Skeletal muscle satellite cell (primary cell): ENCODE measurements at regions not wholly inside any gene's neighbourhood (a gene's known extent, or its start where the extent isn't known, plus 50 kb on each side); places are given as distances from the start of the nearest gene placed in this dataset.

Experiments
- H3K27me3 ChIP-seq: 2 replicates; pipeline ENCODE4 v1.7.0; 2013; ENCODE audit warnings: low read length; ENCODE audit not compliant: control insufficient read depth, insufficient read depth
- H3K36me3 ChIP-seq: 2 replicates; pipeline ENCODE4 v1.7.0; 2013; ENCODE audit warnings: mild to moderate bottlenecking, control low read depth, low read length; ENCODE audit not compliant: insufficient read depth
- H3K4me1 ChIP-seq: 2 replicates; pipeline ENCODE4 v1.7.0; 2013; ENCODE audit warnings: low read length; ENCODE audit not compliant: control insufficient read depth, insufficient read depth
- H3K4me2 ChIP-seq: 2 replicates; pipeline ENCODE4 v1.7.0; 2013; ENCODE audit warnings: mild to moderate bottlenecking, low read length
- H3K4me3 ChIP-seq: 2 replicates; pipeline ENCODE4 v1.7.0; 2013; ENCODE audit warnings: low read length
- H3K9ac ChIP-seq: 2 replicates; pipeline ENCODE4 v1.7.0; 2013; ENCODE audit warnings: mild to moderate bottlenecking, low read depth, low read length, moderate library complexity
- H3K9me3 ChIP-seq: replicated peaks from 2 replicates; pipeline ENCODE4 v1.7.0; 2013; ENCODE audit warnings: mild to moderate bottlenecking, control low read depth, low read length

DNA sequence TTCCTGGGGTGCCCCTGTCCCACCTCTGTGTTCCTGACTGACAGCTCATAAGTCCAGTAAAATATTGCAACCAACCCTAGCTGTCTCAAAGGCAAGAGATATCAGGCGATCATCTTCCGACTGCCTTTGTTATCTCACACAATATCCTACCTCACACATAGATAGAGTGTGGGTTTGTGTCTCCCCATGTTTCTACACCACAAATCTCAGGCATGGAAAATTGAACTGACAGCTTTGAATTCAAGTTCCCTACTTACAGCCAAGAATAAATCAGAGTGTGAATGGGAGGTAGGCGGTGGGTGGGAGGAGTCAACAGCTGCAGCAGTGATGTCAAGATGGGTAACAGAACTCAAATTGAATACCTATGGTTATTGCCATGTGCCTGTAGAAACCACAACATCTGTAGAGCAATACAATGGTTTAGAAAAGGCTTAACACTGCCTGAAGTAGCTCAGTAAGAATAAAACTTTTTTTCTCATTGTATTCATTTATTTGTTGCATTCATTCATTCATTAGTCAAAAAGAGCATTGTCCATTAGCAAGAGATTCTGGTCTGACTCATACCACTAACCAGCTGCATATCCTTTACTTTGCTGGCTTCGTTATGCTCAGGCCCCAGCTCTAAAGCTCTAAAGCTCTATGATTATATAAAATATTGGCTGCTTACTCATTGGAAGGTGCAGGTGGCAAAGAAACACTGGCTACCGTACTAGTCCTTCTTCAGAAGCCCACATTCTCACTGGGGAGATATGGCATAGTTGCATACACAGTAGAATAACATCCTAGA lies 108.2 kb upstream of the DMAC1 start:
- Histone ChIP-seq H3K4me3 (no peak overlapping the region), H3K36me3 (no peaks in the 10 kb centered on the region), H3K4me1 (no peaks in the 10 kb centered on the region), H3K9ac (no peak overlapping the region), H3K4me2 (no peak overlapping the region), H3K9me3 (no peaks in the 10 kb centered on the region), H3K27me3 (no peaks in the 10 kb centered on the region)

DNA sequence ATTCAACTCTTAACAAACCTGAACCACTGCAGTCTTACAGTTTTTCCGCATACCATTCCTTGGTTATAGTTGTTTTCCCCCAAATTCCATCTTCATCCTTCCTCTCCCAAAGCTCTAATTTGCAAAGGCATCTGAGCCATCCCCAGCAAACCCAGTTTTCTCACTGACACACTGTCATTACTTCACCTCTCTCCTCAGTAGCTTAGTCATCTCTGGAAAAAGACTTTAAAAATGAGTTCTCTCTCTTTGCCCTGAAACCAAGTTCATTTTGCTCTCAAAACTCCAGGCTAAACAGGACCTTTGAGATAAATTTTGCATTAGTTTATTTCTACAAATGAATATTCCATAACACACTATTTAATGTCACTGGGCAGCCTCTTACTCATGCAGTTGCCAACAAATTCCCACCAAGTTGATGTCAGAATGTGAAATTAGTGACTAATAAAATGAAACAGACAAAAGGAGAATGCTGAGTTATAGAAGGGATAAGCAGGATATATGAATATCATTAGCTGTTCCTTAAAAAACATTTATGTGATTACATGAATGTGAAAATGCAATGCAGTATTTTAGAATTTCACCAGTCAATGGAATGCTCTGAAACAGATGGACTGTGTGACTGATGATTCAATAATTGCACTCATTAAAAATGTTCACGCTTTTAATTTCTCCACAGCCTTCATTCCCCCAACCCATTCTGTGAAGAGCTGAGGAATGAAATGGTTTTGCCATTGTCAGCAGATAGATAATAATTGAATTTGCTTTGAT lies 107.4 kb upstream of the DMAC1 start:
- Histone ChIP-seq H3K27me3 (no peaks in the 10 kb centered on the region), H3K9ac (no peak overlapping the region), H3K9me3 (no peaks in the 10 kb centered on the region), H3K4me3 (no peak overlapping the region), H3K4me1 (no peaks in the 10 kb centered on the region), H3K36me3 (no peaks in the 10 kb centered on the region), H3K4me2 (no peak overlapping the region)

DNA sequence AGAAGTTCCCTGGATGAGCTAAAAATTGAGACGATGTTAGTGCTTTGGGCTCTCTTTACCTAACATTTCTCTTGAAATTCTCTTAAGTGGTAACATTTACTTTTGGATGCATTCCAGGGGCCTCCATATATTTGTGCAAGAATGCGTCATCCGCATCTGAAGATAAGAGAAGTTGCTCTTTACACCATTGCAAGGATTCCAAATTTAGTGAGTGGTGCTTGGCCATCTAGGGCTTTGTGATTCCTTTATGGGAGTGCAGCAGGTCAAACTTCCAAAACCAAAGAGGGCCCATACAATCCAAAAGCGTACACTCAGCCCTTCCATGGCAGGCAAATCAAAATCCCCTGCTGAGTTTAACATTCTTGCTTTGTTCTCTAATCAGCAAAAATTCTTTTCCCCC lies 102.0 kb upstream of the DMAC1 start:
- Histone ChIP-seq H3K9me3 (no peaks in the 10 kb centered on the region), H3K4me1 (no peaks in the 10 kb centered on the region), H3K4me3 (no peak overlapping the region), H3K9ac (no peak overlapping the region), H3K27me3 (no peaks in the 10 kb centered on the region), H3K4me2 (no peak overlapping the region), H3K36me3 (no peaks in the 10 kb centered on the region)

DNA sequence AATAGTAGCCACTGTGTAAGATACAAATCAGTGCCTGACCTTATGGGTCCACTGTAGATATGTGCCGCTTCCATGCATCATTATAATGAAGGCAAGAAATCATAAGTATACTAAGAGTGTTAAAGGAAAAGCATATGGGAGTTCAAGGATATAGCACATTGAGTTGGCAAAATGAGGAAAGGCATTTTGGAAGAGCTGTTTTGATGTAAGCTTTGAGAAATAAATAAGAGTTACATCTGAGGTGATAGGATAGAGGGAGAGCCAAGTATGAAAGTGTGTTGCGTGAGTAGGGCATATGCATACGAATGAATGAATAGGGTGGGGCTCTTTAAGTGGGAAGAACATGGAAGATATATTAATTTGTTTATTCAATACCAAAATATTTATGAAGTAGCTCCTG lies 101.0 kb upstream of the DMAC1 start:
- no peak overlapping the region for H3K4me2 ChIP-seq
- H3K4me3 ChIP-seq, result no peak overlapping the region
- H3K4me1 ChIP-seq, result no peaks in the 10 kb centered on the region
- no peaks in the 10 kb centered on the region for H3K36me3 ChIP-seq
- no peaks in the 10 kb centered on the region for H3K27me3 ChIP-seq
- H3K9ac ChIP-seq, result no peak overlapping the region
- H3K9me3 ChIP-seq, result no peaks in the 10 kb centered on the region

DNA sequence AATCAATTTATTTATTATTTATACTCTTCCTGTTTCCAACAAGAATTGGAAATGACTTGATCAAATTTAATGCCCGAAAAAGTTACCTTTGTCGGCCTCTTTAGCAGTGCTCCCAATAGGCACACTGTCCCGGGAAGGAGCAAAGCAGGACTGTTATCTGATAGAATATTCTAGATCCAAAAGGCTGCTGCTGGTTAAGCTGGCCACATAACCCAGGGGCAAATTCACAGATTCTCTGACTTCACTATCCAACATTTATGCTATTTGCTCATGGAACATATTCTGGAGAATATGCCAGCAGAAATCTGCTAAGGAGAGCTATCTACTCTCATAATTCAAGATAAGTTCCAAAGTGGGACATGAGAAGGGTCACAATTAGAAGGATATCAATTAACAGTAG lies 100.2 kb upstream of the DMAC1 start:
- no peaks in the 10 kb centered on the region for H3K9me3 ChIP-seq
- no peaks in the 10 kb centered on the region for H3K4me1 ChIP-seq
- H3K36me3 ChIP-seq, result no peaks in the 10 kb centered on the region
- H3K9ac ChIP-seq, result no peak overlapping the region
- no peak overlapping the region for H3K4me3 ChIP-seq
- no peak overlapping the region for H3K4me2 ChIP-seq
- no peaks in the 10 kb centered on the region for H3K27me3 ChIP-seq

DNA sequence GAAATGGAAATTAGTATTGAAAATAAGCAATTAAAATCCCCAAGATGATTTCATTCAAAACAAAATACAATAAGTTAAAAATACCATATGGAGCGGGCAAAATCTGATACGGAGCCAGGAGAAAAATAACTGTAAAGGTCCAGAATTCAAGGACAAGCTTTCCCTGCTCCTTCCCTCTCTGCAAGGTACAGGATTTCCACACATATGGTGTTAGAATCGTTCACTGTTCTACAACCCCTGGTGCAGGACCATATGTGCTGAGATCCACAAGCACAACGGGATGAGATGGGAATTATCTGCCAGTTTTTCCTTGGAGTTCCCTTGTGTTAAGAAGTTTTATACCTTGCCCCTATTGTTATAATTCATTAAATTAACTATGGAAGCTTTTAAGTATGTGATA lies 94.7 kb upstream of the DMAC1 start:
- H3K27me3 ChIP-seq, result no peaks in the 10 kb centered on the region
- no peak overlapping the region for H3K4me3 ChIP-seq
- no peaks in the 10 kb centered on the region for H3K9me3 ChIP-seq
- no peak overlapping the region for H3K9ac ChIP-seq
- H3K4me2 ChIP-seq, result no peak overlapping the region
- no peaks in the 10 kb centered on the region for H3K4me1 ChIP-seq
- H3K36me3 ChIP-seq, result no peaks in the 10 kb centered on the region

DNA sequence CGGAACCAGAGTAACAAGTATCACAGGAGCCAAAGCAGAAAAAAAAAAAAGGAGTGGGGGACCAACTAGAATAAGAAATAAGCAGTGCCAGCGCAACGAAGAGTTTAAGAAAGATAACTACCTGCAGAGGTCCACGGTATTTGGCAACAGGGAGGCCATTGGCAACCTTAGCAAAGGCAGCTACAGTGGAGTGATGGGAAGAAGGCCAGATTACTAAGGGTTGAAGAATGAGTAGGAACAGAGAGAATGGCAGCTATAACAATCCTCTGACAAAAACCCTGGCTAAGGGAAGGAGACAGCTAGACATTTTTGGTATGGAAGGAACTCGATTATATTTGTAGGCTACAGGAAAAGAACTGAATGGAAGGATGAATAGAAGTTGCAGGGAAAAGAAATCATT lies 93.4 kb upstream of the DMAC1 start:
- no peaks in the 10 kb centered on the region for H3K9me3 ChIP-seq
- no peak overlapping the region for H3K4me2 ChIP-seq
- no peaks in the 10 kb centered on the region for H3K36me3 ChIP-seq
- no peaks in the 10 kb centered on the region for H3K27me3 ChIP-seq
- H3K9ac ChIP-seq, result no peak overlapping the region
- no peak overlapping the region for H3K4me3 ChIP-seq
- no peaks in the 10 kb centered on the region for H3K4me1 ChIP-seq

DNA sequence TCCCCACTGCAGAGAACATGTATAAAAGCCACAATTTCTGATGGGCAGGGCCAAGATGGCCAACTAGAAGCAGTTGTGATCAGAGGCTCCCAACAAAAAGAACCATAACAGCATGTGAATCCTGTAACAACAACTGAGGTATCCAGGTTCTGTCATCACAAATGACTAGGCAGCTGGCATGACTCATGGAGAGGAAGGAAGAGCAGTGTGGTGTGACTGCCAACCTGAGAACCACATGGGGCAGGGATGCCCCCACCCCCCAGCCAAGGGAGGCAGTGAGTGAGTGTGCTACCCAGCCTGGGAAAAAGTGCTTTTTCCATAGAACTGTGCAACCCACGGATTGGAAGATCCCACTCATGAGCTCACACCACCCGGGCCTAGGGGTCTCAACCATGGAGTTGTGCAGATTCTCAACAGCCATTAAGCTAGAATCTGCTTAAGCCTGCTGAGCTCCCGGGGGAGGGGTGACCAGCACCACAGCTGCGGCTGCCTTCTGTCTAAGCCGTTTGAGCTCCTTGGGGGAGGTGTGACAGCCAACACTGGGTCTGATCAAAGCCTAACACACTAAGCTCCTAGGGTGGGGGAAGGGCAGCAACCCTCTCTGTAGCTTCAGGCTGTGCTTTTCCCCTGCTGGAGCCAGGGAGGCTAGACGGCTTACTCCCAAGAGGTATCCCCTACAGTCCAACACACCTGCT lies 80.1 kb upstream of the DMAC1 start:
- no peaks in the 10 kb centered on the region for H3K4me1 ChIP-seq
- no peaks in the 10 kb centered on the region for H3K27me3 ChIP-seq
- no peak overlapping the region for H3K4me3 ChIP-seq
- H3K9me3 ChIP-seq, result no peaks in the 10 kb centered on the region
- no peaks in the 10 kb centered on the region for H3K36me3 ChIP-seq
- no peak overlapping the region for H3K9ac ChIP-seq
- H3K4me2 ChIP-seq, result no peak overlapping the region

DNA sequence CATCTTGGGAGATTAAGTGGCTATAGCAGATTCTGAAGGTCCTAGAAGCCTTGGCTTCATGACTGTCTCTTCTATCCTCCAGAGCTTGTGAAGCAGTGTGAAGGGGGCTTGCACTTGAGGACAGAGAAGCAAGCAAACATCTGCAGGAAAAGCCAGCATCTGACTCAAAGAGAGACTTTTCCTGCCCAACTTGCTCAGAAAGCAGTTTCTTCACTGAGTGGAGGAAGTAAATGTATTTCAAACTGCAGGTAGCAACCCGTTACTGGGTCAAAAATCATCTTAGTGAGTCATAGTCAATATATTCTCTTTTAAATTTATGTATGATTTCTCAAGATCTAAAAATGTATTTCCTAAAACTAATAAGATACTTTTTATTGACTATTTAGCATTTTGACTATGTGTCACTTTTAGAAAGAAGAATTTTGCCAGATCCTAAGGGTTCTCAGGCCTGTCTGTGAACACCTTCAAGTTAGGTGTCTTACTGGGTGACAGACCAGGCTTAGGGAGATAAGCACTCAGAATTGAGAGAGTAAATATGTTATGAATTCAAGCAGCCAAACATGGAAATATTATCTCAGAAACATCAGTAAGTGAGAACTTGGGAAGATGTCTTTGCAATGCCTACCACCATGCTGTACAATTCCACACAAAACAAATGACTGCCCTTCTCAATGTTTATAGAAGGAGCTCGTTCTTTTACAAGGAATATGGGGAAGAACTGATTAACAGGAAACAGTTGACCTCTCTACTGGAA lies 72.6 kb upstream of the DMAC1 start:
- H3K4me1 ChIP-seq, result no peaks in the 10 kb centered on the region
- no peak overlapping the region for H3K4me2 ChIP-seq
- H3K9me3 ChIP-seq, result no peaks in the 10 kb centered on the region
- H3K36me3 ChIP-seq, result no peaks in the 10 kb centered on the region
- H3K27me3 ChIP-seq, result no peaks in the 10 kb centered on the region
- no peak overlapping the region for H3K4me3 ChIP-seq
- no peak overlapping the region for H3K9ac ChIP-seq

DNA sequence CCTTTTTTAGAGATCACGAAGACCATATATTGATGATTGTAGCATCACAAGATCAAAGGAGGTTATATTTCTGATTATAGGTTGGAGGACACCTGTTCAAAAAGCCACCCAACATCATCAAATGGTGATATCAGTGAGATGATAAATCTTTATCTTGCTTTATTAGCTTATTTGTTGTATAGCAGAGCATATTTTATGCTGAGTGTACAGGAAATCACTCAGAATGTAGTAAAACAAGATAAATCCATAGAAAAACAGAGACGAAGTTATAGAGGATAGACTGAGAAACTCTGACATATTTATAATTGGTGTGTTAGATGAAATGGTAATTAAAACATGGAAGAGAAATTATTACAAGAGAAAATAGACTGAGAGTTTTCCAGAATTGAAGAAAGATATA lies 69.8 kb upstream of the DMAC1 start:
- no peaks in the 10 kb centered on the region for H3K4me1 ChIP-seq
- H3K27me3 ChIP-seq, result no peaks in the 10 kb centered on the region
- H3K36me3 ChIP-seq, result no peaks in the 10 kb centered on the region
- H3K4me3 ChIP-seq, result no peak overlapping the region
- H3K4me2 ChIP-seq, result no peak overlapping the region
- no peak overlapping the region for H3K9ac ChIP-seq
- no peaks in the 10 kb centered on the region for H3K9me3 ChIP-seq

DNA sequence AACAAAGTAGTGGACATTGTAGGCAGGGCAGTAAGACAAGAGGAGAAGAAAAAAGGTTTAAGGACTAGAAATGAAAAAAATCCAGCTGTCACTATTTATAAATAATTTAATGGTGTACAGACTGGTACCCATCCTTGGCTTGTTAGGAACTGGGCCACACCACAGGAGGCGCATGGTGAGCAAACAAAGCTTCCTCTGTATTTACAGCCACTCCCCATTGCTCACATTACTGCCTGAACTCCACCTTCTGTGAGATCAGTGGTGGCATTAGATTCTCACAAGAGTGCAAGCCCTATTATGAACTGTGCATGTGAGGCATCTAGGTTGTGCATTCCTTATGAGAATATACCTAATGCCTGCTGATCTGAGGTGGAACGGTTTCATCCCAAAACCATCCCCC lies 62.6 kb upstream of the DMAC1 start:
- no peaks in the 10 kb centered on the region for H3K9me3 ChIP-seq
- H3K4me3 ChIP-seq, result no peak overlapping the region
- no peaks in the 10 kb centered on the region for H3K27me3 ChIP-seq
- H3K36me3 ChIP-seq, result no peaks in the 10 kb centered on the region
- no peak overlapping the region for H3K9ac ChIP-seq
- H3K4me2 ChIP-seq, result no peak overlapping the region
- no peaks in the 10 kb centered on the region for H3K4me1 ChIP-seq
